ENCODE measurements at regions not wholly inside any gene's neighbourhood (a gene's known extent, or its start where the extent isn't known, plus 50 kb on each side); places are given as distances from the start of the nearest gene placed in this dataset.

GRCh38 chr14:77991128-77991772 lies 178.9 kb upstream of the NRXN3 start:
- ChIA-PET POLR2A (no interaction called here), CTCF (no interaction called here)
- Mint-ChIP-seq H3K27ac (ENCODE audit: unreplicated experiment) (no peak overlapping the region), H3K27me3 (ENCODE audit: insufficient read depth, unreplicated experiment) (peaks cover 12% of the 10 kb centered on the region), H3K9me3 (ENCODE audit: unreplicated experiment) (peaks cover 18% of the 10 kb centered on the region), H3K4me1 (ENCODE audit: low read depth, unreplicated experiment) (no peaks in the 10 kb centered on the region), H3K36me3 (ENCODE audit: insufficient read depth, unreplicated experiment) (no peaks in the 10 kb centered on the region), H3K4me3 (ENCODE audit: unreplicated experiment) (no peak overlapping the region)
- Histone ChIP-seq H3K4me3 (ENCODE audit: low read depth, low read length) (no peak overlapping the region), H3K36me3 (ENCODE audit: control insufficient read depth, insufficient read depth, low read length) (no peaks in the 10 kb centered on the region), H3K27me3 (replicated peaks; ENCODE audit: control insufficient read depth, insufficient read depth, low read length) (no peaks in the 10 kb centered on the region), H3K4me1 (no peaks in the 10 kb centered on the region), H3K9me3 (no peaks in the 10 kb centered on the region)
- DNase-seq, result peak in 1 of 2 experiments; percentile 17
- no TSS peak for BruUV-seq (replicated peaks)
- intact Hi-C loops (cut with micrococcal nuclease; ENCODE audit: unreplicated experiment), result loop anchor here (1.0 kb wide), 1 partner anchor 129 kb away; no protein-coding TSS in a partner anchor
- TF ChIP-seq, protein P1, sequence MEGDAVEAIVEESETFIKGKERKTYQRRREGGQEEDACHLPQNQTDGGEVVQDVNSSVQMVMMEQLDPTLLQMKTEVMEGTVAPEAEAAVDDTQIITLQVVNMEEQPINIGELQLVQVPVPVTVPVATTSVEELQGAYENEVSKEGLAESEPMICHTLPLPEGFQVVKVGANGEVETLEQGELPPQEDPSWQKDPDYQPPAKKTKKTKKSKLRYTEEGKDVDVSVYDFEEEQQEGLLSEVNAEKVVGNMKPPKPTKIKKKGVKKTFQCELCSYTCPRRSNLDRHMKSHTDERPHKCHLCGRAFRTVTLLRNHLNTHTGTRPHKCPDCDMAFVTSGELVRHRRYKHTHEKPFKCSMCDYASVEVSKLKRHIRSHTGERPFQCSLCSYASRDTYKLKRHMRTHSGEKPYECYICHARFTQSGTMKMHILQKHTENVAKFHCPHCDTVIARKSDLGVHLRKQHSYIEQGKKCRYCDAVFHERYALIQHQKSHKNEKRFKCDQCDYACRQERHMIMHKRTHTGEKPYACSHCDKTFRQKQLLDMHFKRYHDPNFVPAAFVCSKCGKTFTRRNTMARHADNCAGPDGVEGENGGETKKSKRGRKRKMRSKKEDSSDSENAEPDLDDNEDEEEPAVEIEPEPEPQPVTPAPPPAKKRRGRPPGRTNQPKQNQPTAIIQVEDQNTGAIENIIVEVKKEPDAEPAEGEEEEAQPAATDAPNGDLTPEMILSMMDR (IDR thresholded peaks at IDR 0.05; ENCODE audit: insufficient read depth in 1 of 2, low read depth in 1 of 2, low read length in 1 of 2, severe bottlenecking in 1 of 2, unreplicated experiment in 1 of 2), result no peak

DNA sequence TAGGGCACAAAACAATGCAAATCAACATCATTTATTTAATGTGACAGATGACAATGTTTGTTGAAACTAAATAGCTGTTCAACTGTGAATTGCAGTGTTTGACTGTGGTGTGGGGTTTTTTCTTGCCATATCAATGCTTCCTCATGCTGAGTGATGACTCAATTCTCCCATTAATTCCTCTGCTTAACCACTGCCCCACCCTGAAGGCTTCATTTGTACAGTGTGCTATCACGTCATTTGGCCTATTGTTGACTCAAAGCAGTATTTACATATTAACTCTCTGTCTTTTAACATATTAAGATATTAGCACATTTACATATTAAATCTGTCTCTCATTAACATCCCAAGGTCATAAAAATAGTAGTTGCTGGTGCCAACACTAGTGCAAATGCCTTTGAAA lies 164.8 kb upstream of the NRXN3 start:
- Mint-ChIP-seq H3K9me3 (ENCODE audit: unreplicated experiment) (peaks cover 30% of the 10 kb centered on the region), H3K27ac (ENCODE audit: unreplicated experiment) (no peak overlapping the region), H3K27me3 (ENCODE audit: insufficient read depth, unreplicated experiment) (peaks cover 3% of the 10 kb centered on the region), H3K36me3 (ENCODE audit: insufficient read depth, unreplicated experiment) (no peaks in the 10 kb centered on the region), H3K4me1 (ENCODE audit: low read depth, unreplicated experiment) (no peaks in the 10 kb centered on the region), H3K4me3 (ENCODE audit: unreplicated experiment) (no peak overlapping the region)
- Histone ChIP-seq H3K36me3 (ENCODE audit: control insufficient read depth, insufficient read depth, low read length) (no peaks in the 10 kb centered on the region), H3K4me3 (ENCODE audit: low read depth, low read length) (no peak overlapping the region), H3K9me3 (peaks cover 10% of the 10 kb centered on the region), H3K4me1 (no peaks in the 10 kb centered on the region), H3K27me3 (replicated peaks; ENCODE audit: control insufficient read depth, insufficient read depth, low read length) (no peaks in the 10 kb centered on the region)
- TF ChIP-seq, protein P1 (IDR thresholded peaks at IDR 0.05; ENCODE audit: insufficient read depth in 1 of 2, low read depth in 1 of 2, low read length in 1 of 2, severe bottlenecking in 1 of 2, unreplicated experiment in 1 of 2), result no peak
- intact Hi-C loops (cut with micrococcal nuclease; ENCODE audit: unreplicated experiment), result no loop called here
- ChIA-PET POLR2A (no interaction called here), CTCF (no interaction called here)
- DNase-seq, result no peak
- no TSS peak for BruUV-seq (replicated peaks)

DNA sequence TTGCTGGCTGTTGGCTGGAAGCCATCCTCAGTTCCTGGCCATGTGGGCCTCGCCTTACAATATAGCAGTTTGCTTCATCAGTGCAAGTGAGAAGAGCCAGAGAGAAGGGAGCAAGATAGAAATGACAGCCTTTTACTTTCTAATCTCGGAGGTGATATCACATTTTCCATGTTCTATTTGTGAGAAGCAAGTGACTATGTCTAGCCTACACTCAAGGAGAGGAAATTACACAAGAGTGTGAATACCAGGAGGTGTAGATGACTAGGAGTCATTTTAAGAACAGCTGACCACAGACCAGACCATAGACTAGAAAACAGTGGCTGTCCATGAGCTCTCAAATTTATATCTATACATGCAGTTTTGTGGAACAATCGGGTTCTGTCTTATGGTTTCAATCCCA lies 163.0 kb upstream of the NRXN3 start:
- H3K4me1 ChIP-seq, result no peaks in the 10 kb centered on the region
- H3K36me3 ChIP-seq (ENCODE audit: control insufficient read depth, insufficient read depth, low read length), result no peaks in the 10 kb centered on the region
- Mint-ChIP-seq H3K36me3 (ENCODE audit: insufficient read depth, unreplicated experiment) (no peaks in the 10 kb centered on the region), H3K27me3 (ENCODE audit: insufficient read depth, unreplicated experiment) (peaks cover 5% of the 10 kb centered on the region), H3K9me3 (ENCODE audit: unreplicated experiment) (peaks cover 18% of the 10 kb centered on the region), H3K27ac (ENCODE audit: unreplicated experiment) (no peak overlapping the region), H3K4me3 (ENCODE audit: unreplicated experiment) (no peak overlapping the region), H3K4me1 (ENCODE audit: low read depth, unreplicated experiment) (no peaks in the 10 kb centered on the region)
- CTCF ChIA-PET, result no interaction called here
- TF ChIP-seq, protein P1 (IDR thresholded peaks at IDR 0.05; ENCODE audit: insufficient read depth in 1 of 2, low read depth in 1 of 2, low read length in 1 of 2, severe bottlenecking in 1 of 2, unreplicated experiment in 1 of 2), result no peak
- H3K27me3 ChIP-seq (replicated peaks; ENCODE audit: control insufficient read depth, insufficient read depth, low read length), result no peaks in the 10 kb centered on the region
- DNase-seq, result no peak
- POLR2A ChIA-PET, result interaction anchor here (0.6 kb wide), 1 partner anchor 74 kb away, joined by 4 read pairs; no protein-coding TSS in a partner anchor
- H3K9me3 ChIP-seq, result peaks cover 7% of the 10 kb centered on the region; the same call in 1 of the 2 replicates
- no TSS peak for BruUV-seq (replicated peaks)
- no peak overlapping the region for H3K4me3 ChIP-seq (ENCODE audit: low read depth, low read length)
- intact Hi-C loops (cut with micrococcal nuclease; ENCODE audit: unreplicated experiment), result no loop called here
